GM18867 (cell line): ENCODE measurements at regions not wholly inside any gene's neighbourhood (a gene's known extent, or its start where the extent isn't known, plus 50 kb on each side); places are given as distances from the start of the nearest gene placed in this dataset.

Experiments
- ATAC-seq: cut with Tn5 transposase; IDR thresholded peaks from one replicate; pipeline ENCODE4 v1.9.1; 2021; ENCODE audit warnings: mild to moderate bottlenecking, moderate library complexity; ENCODE audit not compliant: unreplicated experiment

- no peak for ATAC-seq
Observed at GRCh38 chr12:38547586-38547985, 231.0 kb downstream of the ALG10B start.

- no peak for ATAC-seq
Observed at GRCh38 chr12:38555620-38556591, 239.3 kb downstream of the ALG10B start.

- ATAC-seq = no peak
Observed at GRCh38 chr12:38556647-38557046, 240.1 kb downstream of the ALG10B start.

- no peak for ATAC-seq
Observed at GRCh38 chr12:38585086-38585485, 268.5 kb downstream of the ALG10B start.

GRCh38 chr12:38586789-38587188, 270.2 kb downstream of the ALG10B start:
- ATAC-seq = no peak

GRCh38 chr12:38587594-38587993, 271.0 kb downstream of the ALG10B start:
- no peak for ATAC-seq

GRCh38 chr12:38588624-38589305, 272.2 kb downstream of the ALG10B start:
- ATAC-seq = no peak

- ATAC-seq = no peak
Observed at GRCh38 chr12:38589306-38589632, 272.7 kb downstream of the ALG10B start.

- no peak for ATAC-seq
Observed at GRCh38 chr12:38601949-38602348, 285.4 kb downstream of the ALG10B start.
